ENCODE measurements at regions not wholly inside any gene's neighbourhood (a gene's known extent, or its start where the extent isn't known, plus 50 kb on each side); places are given as distances from the start of the nearest gene placed in this dataset.
"Not testable (repeated sequence)": the region's sequence is repeated elsewhere in the genome, so short reads cannot be mapped to it uniquely, and the experiment has no call there.

- Histone ChIP-seq H3K27ac (no peak overlapping the region), H3K4me1 (no peaks in the 10 kb centered on the region), H3K36me3 (no peaks in the 10 kb centered on the region), H3K4me3 (no peak overlapping the region), H3K27me3 (no peaks in the 10 kb centered on the region), H3K9me3 (no peaks in the 10 kb centered on the region)
- TF ChIP-seq POLR2A (IDR thresholded peaks at IDR 0.05) (no peak), EP300 (IDR thresholded peaks at IDR 0.05) (no peak), POLR2AphosphoS5 (IDR thresholded peaks at IDR 0.05) (no peak), CTCF (IDR thresholded peaks at IDR 0.05) (no peak)
- whole genome bisulfite sequencing, 2 donors (ENCODE audit: low coverage in 1 of 2): 67 to 68% methylated on average over 5 of the region's 5 CpGs
- no peak for ATAC-seq
These were observed 489.1 kb downstream of the PRDM9 start for GRCh38 chr5:23996525-23996924.

- no peak for ATAC-seq
- H3K27ac ChIP-seq: no peak overlapping the region
- no peak for TF ChIP-seq POLR2AphosphoS5 (IDR thresholded peaks at IDR 0.05)
- no peak for TF ChIP-seq EP300 (IDR thresholded peaks at IDR 0.05)
- no peak for TF ChIP-seq CTCF (IDR thresholded peaks at IDR 0.05)
- no peak for TF ChIP-seq POLR2A (IDR thresholded peaks at IDR 0.05)
These were observed 498.0 kb downstream of the PRDM9 start for GRCh38 chr5:24005384-24005783.

GRCh38 chr5:24017710-24018109 lies 510.3 kb downstream of the PRDM9 start:
- not testable (repeated sequence) for H3K27ac ChIP-seq, ATAC-seq, H3K27me3 ChIP-seq, H3K9me3 ChIP-seq, H3K4me3 ChIP-seq, H3K4me1 ChIP-seq, H3K36me3 ChIP-seq
- WGBS, 2 donors (ENCODE audit: low coverage in 1 of 2): 86 to 95% methylated on average over 4 to 6 of the region's 10 CpGs

More at GRCh38 chr5:24005384-24005783, 498.0 kb downstream of the PRDM9 start:
- H3K27me3 ChIP-seq: no peaks in the 10 kb centered on the region
- no peaks in the 10 kb centered on the region for H3K9me3 ChIP-seq
- no peak overlapping the region for H3K4me3 ChIP-seq
- no peaks in the 10 kb centered on the region for H3K4me1 ChIP-seq
- no peaks in the 10 kb centered on the region for H3K36me3 ChIP-seq

- no peak overlapping the region for H3K27ac ChIP-seq
- no peaks in the 10 kb centered on the region for H3K4me1 ChIP-seq
- no peak for ATAC-seq
- H3K27me3 ChIP-seq: no peaks in the 10 kb centered on the region
- H3K4me3 ChIP-seq: no peak overlapping the region
- TF ChIP-seq POLR2A (IDR thresholded peaks at IDR 0.05) (no peak), EP300 (IDR thresholded peaks at IDR 0.05) (no peak), POLR2AphosphoS5 (IDR thresholded peaks at IDR 0.05) (no peak), CTCF (IDR thresholded peaks at IDR 0.05) (no peak)
- no peaks in the 10 kb centered on the region for H3K36me3 ChIP-seq
- peaks cover 0 to 3% (median 0%) of the 10 kb centered on the region in 3 donors for H3K9me3 ChIP-seq
These were observed 518.9 kb downstream of the PRDM9 start for GRCh38 chr5:24026288-24026687.

GRCh38 chr5:24042688-24043087 lies 535.3 kb downstream of the PRDM9 start:
- no peak for ATAC-seq
- TF ChIP-seq CTCF (IDR thresholded peaks at IDR 0.05): no peak
- TF ChIP-seq POLR2AphosphoS5 (IDR thresholded peaks at IDR 0.05): no peak
- no peak for TF ChIP-seq POLR2A (IDR thresholded peaks at IDR 0.05)
- no peak for TF ChIP-seq EP300 (IDR thresholded peaks at IDR 0.05)
- no peaks in the 10 kb centered on the region for H3K36me3 ChIP-seq
- no peaks in the 10 kb centered on the region for H3K27me3 ChIP-seq
- 62 to 83% methylated on average over 2 of the region's 2 CpGs for WGBS, 2 donors (ENCODE audit: low coverage in 1 of 2)
- H3K4me1 ChIP-seq: no peaks in the 10 kb centered on the region
- no peak overlapping the region for H3K27ac ChIP-seq
- no peaks in the 10 kb centered on the region for H3K9me3 ChIP-seq
- no peak overlapping the region for H3K4me3 ChIP-seq

- Histone ChIP-seq H3K27me3 (no peaks in the 10 kb centered on the region), H3K4me3 (no peak overlapping the region), H3K27ac (no peak overlapping the region), H3K4me1 (no peaks in the 10 kb centered on the region), H3K9me3 (no peaks in the 10 kb centered on the region), H3K36me3 (no peaks in the 10 kb centered on the region)
- TF ChIP-seq CTCF (IDR thresholded peaks at IDR 0.05) (no peak), EP300 (IDR thresholded peaks at IDR 0.05) (no peak), POLR2AphosphoS5 (IDR thresholded peaks at IDR 0.05) (no peak), POLR2A (IDR thresholded peaks at IDR 0.05) (no peak)
- no peak for ATAC-seq
These were observed 537.6 kb downstream of the PRDM9 start for GRCh38 chr5:24045046-24045445.

Data from gastroesophageal sphincter (tissue), 4 donors.